Vagina (tissue), 2 donors: ENCODE measurements at regions not wholly inside any gene's neighbourhood (a gene's known extent, or its start where the extent isn't known, plus 50 kb on each side); places are given as distances from the start of the nearest gene placed in this dataset.

Source experiments
- CTCF ChIP-seq, 3 experiments: fragments of 450-650 bp in 2 of 3; fragments of 200-600 bp in 1 of 3; sonication (generic) in 1 of 3; IDR thresholded peaks; one replicate each; pipeline ENCODE4 v1.5.1; 2017 to 2019; ENCODE audit warnings: antibody characterized with exemption in 3 of 3, mild to moderate bottlenecking in 2 of 3, moderate library complexity in 2 of 3
- POLR2A ChIP-seq, 2 donors: fragments of 450-650 bp; IDR thresholded peaks; one replicate each; pipeline ENCODE4 v1.6.1; 2017; ENCODE audit warnings: antibody characterized with exemption in 2 of 2, mild to moderate bottlenecking in 2 of 2, moderate library complexity in 2 of 2
- POLR2AphosphoS5 ChIP-seq, 2 donors: sonication (generic); formaldehyde crosslinking; IDR thresholded peaks; one replicate each; pipeline ENCODE4 v1.9.0; 2017; ENCODE audit warnings: antibody characterized with exemption in 2 of 2, mild to moderate bottlenecking in 2 of 2, low read depth in 1 of 2; ENCODE audit not compliant: insufficient read depth in 1 of 2

- TF ChIP-seq CTCF (IDR thresholded peaks at IDR 0.05) (no peak), POLR2A (IDR thresholded peaks at IDR 0.05) (no peak), POLR2AphosphoS5 (IDR thresholded peaks at IDR 0.05; ENCODE audit: insufficient read depth in 1 of 2, low read depth in 1 of 2) (no peak)
Measured at GRCh38 chr1:189305279-189305678, 1172.4 kb downstream of the BRINP3 start.
